Skin of body (tissue), 1 donor: ENCODE measurements at regions not wholly inside any gene's neighbourhood (a gene's known extent, or its start where the extent isn't known, plus 50 kb on each side); places are given as distances from the start of the nearest gene placed in this dataset.

Experiments used
- DNase-seq: peaks from one replicate; lab custom pipeline; 2025; lab: John Stamatoyannopoulos, UW

DNA sequence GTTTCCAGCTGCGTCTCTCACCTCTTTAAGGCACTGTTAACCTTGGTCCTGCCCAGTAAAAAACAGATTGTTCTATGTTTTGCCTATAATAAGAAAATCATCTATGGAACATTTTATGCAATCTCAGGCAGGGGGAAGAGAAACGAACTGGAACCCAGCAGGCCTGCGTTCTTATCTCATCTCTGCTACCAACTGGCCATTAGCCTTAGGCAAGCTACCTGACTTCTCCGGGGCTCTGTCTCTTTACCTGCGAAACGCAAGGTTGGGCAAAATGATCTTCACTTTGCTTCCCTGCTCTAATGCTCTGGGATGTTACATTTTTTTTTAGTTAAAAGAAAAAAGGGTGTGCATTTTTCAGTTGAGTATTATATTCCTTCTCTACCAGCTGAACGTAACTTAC lies 70.5 kb upstream of the WIPF1 start:
- DNase-seq: no peak

DNA sequence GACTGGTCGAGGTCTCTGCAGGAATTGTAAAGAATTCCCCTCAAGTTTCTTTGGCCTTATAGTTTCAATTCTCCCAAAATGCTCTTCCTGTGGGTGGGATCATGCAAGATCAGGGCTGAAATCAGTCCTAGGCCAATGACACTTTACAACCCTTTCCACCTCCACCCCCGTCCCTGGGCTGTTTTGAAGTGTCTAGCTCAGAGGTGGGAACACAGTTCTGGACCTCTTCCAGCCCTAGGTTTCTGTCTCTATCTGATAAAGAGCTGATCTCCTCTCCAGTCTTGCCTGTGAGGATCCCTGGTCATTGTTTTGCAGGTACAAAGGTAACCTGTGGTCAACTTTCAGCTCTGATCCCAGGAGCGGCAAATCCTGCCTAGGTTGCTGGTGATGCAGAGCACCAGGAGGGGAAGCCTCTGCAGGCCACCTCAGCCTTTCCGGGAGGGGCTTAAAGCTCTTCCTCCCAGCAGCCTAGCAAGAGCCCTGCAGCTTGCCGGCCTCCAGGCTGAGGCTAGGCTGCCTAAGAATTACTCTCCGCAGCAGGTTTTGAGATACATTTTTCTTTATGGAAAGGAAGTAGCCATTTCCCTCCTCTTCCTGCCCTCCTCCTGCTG lies 69.8 kb upstream of the WIPF1 start:
- DNase-seq: no peak

DNA sequence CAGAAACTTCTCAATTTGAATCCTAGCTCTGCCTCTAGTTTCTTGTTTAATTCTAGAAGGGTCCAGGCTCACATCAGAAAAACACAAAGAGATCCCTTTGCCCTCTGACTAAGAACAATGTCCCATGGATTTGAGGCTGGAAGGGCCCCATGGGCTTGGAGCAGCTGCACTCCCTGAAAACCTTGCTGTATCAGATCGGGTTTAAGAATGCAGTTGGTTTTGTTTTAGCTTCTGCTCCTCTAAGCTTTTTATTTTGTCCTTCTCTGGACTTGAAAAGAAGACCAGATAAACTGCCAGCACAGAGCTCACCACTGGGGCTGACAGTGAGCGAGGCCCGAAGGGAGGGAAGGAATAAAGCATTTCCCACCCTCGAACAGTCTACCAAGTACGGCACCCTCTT lies 69.2 kb upstream of the WIPF1 start:
- no peak for DNase-seq

DNA sequence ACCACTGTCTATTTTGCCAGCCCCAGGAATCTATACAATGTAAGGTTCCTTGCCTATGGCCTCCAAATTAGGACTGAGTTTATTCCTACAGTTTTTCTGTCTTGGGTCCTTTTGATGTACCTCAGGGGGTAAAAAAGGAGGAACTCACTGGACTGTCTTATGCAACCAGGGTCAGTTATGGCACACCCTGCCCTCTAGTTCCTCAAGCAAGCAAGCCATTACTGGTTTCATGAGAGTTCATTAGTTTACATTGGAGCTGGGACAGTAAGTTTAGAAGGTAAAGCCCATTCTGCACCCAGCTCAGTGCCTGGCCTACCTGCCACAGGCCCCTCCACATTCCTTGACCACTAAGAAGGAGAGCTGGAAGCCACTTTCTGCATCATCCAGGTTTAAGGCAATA lies 68.7 kb upstream of the WIPF1 start:
- DNase-seq: no peak

DNA sequence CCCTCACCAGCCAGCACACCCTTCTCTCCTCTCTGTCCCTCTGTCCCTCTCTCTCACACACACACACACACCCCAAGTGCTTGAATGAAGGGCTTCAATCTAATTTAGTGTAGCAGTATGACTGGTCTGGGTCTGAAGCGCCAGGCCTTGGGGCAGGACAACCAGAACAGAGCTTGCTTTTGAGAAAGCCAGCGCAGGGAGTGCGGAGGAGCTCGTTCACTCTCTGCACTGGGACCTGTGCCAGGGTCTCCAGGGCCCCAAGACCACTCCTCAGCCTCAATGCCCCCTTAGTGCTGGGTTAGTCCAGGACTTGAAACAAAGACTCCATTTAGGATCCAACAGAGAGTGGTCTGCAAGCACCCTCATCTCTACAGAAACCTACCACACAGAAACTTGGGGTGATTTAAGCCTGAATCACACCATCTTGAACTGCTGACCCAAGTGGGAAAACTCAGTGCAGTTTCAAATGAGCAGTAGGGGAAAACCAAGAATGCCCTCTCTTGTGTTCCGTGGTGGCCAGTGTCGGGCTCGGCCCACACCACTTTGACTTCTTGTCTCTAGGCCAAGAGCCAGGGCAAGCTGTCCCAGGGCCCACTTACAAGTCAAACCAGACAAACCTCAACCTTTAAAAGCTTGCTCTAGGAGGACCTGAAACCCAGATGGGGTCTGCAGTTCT lies 66.6 kb upstream of the WIPF1 start:
- DNase-seq: peak; percentile 29

DNA sequence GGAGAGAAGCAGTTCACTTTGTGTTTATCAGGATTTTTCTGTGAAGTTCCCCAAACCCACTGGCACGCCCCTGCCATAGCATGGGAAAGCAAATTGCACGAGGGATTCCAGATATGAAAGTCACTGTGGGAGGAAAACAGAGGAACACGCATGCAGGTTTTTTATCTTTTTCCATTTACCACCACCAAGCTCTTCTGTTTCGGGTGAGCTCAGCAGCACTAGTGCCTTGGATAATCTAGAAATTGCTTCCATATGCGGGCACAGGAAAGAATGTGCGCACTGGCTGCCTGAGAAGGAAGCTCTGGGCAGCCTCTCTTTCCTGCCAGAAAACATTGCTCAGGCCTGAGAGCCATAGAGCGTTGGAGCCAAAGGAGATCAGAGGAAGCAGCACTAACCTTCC lies 65.9 kb upstream of the WIPF1 start:
- DNase-seq: peak; percentile 66

DNA sequence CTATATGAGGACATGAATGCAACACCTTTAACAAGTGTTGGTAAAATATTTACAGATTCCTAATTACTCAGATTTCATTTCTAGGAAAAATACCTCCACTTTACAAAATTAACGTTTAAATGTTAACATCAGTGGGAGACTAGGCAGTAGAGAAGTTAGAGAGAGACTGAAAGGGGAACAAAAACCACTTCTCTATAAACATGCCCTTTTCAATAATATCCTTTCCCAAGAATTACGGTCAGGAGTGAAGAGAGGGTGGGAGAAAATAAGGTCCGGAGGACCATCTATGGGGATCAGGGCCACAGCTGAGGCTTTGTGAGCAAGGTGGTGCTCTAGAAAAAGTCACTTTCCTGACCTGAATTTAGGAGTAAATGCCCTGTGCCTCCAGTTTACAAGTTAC lies 65.3 kb upstream of the WIPF1 start:
- no peak for DNase-seq

DNA sequence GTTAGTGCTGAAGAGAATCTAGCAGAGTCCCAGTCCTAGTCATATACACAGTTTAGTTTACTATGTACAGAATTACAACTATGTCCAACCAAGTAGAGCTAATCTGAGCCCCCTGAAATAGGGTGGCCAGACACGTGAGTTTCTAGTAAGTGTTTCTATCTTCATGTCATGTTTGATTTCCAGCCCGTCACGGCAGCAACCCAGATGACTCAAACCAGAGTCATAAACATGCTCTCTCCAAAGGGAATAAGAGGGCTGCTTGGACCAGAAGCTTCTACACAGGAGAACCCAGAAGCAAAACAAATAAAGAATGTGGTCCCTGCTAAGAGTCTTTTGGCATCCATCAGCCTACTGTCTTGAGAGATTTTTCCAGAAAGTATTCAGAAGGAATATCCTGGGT lies 64.9 kb upstream of the WIPF1 start:
- DNase-seq: no peak

DNA sequence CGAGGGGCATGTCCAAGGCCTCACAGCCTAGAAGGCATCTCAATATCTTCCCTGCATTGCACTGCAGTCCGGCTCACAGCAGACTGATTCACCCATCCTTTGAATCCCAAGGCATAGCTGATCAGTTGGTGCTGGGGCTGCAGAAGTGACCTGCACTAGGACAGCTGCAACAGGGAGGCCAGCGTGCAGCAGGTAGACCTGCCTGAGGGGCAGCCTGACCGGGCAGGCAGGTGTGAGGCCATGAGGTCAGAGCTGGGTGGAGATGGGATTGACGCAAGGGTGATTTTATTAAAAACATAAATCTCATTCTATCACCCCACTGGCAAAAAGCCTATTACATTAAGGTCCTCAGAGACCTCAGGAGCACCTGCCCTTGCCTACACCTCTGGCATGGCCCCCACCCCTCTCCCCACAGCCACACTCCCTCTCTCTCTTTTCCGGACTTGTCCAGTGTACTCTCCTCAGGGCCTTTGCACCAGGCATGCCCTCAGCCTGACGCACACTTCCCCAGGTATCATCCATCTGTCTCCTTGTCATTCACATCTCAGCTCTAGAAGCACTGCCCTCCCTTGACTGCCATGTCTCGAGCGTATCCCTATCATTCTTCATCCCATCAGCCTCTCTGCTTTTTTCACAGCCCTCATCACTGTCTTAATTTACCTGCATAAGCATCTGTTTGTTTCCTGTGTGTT lies 63.5 kb upstream of the WIPF1 start:
- no peak for DNase-seq

DNA sequence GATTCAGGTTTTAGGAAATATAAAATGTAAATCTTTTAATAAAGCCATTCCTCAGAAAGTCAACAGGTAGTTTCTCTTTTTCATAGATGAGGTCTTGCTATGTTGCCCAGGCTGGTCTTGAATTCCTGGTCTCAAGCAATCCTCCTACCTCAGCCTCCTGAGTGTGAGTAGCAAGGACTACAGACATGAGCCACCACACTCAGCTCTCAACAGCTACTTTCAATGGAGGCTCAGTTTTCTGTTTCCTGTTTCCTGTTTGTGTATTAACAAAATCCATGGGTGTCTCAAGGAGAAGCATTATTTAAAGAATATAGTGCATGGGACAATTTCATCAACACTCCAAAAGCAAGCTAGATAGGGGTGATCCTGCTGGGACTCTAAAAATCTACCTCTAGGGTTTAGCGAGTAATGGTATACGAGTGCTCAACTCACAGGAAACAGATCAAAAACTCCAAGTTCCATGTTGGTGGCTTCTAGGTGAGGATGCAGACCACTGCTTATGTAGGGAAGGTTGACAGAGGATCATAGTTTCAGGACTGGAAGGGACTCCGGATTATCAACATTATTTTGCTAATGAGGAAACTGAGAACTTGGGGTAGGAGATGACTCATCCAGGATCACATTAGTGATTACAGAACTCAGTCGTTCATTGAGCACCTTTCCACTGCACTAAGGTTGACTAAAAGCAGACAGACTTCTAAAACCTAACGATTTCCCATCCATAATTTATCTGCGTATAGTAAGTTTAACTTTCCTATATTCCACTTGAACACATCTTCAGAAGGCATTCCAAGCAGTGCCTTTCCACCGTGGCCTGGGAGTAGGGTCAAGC lies 61.7 kb upstream of the WIPF1 start:
- DNase-seq: no peak

DNA sequence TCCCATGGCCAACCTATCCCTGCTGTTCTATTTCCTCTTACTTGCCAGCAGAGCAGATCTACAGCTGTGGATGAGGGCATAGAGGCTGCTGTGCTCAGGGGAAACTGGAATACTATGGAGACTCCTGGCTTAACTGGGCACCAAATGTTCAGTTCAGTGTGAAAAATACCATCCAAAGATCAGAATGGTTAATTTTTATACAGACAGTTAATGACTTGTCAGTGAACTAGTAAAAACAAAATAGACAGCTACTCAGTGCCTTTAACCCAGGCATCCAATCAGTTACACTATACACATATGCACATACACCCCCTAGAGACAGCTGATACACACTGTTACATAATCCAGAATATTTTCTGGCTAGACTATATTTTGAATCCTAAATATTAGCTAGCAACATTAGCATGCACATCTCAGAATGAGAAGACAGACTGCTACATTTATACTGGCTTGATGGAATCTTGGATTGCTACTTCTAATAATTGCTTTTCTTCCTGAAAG lies 59.1 kb upstream of the WIPF1 start:
- DNase-seq: no peak

DNA sequence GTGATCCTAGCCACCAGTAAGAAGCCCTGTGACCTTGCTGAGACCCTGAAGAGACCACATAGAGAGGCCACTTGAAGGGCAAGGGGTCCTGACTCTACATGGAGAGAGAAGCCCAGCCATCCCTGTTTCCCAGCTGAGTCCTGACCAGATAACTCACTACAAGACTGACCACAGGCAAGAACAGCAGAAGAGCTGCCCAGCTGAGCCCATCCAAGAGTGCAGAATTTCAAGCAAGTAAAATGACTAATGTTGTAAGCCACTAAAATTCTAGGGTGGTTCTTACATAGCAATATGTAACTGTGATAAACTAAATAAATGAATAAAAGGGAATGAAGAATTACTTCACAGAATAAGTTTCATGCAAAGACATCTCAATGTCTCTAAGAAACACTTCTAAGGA lies 58.4 kb upstream of the WIPF1 start:
- DNase-seq: no peak

DNA sequence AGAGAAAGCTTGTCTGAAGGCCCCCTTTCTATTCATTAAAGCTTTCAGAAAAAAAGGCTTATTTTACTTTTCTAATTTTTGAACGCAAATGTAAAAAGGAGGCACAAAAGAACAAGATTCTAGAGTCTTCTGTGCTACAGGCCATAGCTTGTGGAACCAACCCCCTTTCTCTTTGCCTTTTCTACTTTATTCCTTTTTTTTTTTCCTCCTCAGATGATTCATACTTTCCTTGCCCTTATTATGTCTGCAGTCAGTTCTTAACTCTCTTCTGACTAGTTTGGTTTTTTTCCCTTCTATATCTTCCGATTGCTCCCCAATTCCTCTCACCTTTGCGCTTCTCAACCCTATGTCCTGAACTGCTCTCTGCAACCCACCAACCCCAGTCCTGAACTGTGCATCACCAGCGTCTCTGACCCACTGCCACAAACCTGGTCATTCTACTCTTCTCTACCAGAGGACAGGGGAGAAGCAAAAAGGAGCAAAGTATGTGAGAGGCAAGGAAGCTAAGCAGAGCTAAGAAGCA lies 56.9 kb upstream of the WIPF1 start:
- DNase-seq: no peak

DNA sequence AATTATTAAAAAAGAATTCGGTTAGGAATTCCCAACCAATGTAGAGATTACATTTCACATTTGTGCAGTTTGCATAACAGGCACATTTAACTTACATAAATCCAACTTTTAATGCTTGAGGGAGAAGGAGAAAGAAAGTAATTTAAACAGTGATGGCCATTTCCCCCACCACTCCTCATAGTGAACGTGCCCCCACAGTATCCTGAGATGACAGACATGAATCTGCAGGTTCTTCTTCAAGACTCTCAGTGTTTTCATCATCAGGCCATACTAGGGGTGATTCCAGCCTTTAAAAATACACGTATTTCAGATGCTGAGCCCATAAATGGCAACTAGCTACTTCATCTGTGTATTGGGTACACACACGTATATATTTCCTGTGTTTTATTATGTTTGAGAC lies 51.3 kb upstream of the WIPF1 start:
- no peak for DNase-seq
